Myocyte (in vitro differentiated cells): ENCODE measurements at regions not wholly inside any gene's neighbourhood (a gene's known extent, or its start where the extent isn't known, plus 50 kb on each side); places are given as distances from the start of the nearest gene placed in this dataset.

Experiments used
- DNase-seq: peaks from one replicate; pipeline ENCODE4 v3.0.0-alpha.2; 2012; ENCODE audit warnings: low read depth

DNA sequence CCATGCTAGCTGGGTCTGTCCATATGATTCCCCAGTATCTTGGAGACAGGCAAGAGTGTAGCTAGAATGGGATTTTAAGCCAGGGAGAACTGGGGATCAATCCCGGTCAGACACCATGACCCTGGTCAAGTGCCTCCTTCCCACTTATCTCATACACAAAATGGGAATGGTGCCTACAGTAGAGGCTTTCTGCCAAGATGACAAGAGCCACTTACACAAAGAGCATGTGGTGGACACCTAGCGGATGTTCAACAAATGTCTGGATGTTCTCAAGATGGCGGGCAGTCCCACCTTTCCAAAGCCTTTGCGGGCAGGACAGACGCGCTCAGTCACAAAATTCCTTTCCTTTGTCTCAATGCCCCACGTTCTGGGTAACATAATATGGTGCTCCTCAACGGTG is 57.3 kb downstream of the MAF start:
- DNase-seq, result no peak

DNA sequence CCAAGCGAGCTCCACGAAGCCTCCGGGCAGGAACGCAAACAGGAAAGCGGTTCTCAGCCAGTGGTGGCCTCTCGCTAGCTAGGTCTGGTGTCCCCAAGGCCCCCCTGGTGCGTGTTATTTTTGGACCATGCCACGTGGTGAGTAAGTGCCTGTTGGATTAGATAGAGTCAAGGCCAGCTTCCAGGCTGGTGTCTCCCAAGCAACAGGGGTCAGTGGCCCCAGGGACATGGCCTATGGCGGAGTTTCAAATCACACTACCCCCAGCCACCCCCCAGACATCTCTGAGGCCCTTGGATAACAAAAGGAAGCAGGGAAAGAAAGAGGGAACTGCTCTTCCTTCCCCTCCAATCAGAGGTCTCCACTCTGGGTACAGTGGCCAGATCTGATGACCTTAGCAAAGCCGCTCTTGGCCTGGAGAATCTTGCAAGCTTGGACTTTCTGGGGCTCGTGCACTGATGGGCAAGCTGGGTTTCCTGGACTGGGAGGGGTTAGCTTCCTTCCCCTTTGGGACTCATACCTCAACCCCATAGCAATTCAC is 58.2 kb downstream of the MAF start:
- no peak for DNase-seq

DNA sequence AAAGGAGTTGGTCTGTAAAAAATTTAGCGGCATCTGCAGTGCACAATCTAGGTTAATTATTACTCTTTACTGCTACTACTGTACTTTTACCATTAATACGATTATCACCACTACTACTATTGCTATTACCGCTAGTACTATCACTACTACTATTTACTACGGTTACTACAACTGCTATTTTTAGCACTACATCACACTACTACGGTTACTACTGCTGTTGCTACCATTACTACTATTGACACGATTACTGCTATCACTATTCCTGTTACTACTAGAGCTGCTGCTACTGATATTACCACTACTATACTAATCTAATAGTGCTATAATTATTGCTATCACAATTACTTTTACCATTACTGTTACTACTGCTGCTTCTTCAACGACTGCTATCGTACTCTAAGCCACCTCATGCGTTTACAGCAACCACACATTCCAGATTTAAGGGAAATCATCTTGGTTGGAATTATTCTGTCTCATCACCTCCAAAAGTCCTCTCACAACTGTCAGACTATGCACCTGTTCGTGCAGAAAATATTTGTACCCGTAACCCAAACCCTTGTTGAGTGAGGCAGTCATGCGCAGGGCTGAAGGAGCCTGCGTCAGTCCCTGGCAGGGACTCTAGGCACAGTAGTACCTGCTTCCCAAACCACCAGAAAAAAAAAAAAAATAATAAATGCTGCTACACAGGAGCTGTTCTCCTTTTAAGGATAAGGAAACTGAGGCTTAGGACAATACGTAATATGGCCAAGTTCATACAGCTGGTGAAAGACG is 59.5 kb downstream of the MAF start:
- no peak for DNase-seq

DNA sequence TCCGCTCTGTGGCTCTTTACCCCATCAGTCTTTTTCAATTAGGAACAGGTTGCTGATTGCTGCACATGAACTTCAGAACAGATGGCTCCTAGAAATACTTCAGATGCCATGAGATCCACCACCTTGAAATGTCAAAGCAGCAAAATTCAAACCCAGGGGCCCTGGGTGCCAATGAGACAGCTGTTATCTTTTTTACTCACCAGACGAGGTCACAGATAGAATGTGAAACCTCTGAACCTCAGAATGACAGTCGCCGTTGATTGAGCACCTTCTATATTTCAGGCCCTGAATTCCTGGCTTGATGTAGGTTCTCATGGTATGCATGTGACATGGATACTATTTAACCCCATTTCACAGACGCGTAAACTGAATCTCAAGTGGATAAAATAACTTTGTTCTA is 63.0 kb downstream of the MAF start:
- no peak for DNase-seq

DNA sequence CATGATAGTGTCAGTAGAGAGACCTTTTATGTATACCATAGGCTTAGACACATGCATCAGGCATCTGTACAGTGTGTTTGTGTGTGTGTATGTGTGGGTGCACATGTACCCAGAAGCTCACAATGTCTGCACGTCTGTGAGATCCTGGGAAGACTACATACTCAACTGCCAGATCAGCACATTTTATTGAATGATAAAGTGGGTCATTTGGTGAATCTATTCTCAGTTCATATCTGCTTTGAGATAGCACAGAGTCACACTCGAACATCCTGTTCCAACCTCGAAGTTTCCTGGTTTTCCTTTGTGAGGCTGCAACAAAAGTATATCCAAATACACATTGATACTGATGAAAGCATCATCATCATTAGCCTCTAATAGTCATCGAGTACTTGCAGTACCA is 63.6 kb downstream of the MAF start:
- no peak for DNase-seq

DNA sequence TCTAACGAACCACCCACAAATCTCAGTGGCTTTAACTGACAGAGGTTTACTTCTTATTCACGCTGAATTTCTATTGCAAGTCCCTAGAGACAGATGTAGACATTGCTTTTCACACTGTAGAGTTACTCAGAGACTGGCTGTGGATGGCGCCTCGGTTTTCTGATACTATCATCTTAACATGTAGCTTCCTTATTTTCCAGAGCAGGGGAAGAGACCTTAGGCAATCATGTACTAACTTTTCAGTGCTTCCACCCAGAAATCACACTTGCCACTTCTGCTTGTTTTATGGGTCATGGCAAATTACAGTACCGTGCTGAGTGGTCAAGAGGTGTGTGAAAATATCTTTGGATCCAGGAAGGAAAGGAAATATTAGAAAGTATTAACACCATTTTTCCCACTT is 65.4 kb downstream of the MAF start:
- DNase-seq, result no peak

DNA sequence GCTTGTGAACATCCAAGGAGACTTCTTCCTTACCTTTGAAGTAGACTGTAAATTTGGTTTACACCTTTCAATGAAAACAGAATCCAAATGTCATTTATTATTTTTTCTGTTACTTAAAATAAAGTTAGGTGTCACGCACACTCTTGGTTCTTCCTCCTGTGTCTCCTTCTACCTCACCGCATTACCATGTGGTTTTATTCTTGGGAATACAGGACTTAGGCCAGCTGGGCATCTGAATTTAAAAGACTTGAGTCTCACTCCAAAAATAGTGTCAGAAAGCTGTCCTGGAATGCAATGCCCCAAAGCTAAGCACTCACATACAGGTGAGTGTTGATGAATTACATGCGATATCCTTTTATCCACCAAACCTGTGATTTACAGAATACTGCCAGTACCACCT is 66.4 kb downstream of the MAF start:
- DNase-seq, result no peak

DNA sequence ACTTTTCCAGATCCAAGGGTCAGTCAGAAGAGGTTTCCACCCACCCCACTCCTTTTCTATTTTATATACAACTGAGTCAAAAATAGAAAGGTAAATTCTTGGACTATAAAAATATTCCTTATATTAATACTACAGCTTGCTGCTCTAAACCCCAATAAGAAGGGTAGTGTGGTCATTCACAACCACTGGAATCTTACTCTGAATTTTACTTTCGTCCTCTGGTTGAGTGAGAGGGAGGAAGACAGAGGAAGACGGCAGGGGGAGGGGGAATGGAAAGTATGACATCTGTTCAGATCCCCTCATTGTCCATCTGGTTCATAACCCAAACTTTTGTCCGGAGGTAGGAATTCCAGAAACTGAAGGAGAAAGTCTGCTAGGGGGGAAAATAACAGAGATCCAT is 67.2 kb downstream of the MAF start:
- DNase-seq, result peak; percentile 12

DNA sequence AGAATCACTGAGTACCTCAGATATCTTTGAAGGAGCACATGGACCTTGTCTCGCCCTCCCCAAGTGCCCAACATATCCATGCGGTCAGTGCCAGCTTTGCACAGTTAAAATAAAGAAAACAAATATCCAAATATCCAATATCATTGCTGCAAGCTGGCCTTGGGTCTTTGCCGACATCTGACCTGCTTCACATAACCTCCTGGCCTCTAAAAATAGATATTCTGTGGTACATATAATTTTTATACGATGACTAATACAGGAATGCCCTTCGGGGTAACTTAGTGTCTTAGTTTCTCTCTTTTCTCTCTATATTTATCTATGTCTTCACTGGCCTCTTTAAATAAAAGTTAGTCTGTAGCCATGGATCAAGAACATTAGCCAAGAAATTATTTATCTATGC is 67.8 kb downstream of the MAF start:
- peak; percentile 54 for DNase-seq

DNA sequence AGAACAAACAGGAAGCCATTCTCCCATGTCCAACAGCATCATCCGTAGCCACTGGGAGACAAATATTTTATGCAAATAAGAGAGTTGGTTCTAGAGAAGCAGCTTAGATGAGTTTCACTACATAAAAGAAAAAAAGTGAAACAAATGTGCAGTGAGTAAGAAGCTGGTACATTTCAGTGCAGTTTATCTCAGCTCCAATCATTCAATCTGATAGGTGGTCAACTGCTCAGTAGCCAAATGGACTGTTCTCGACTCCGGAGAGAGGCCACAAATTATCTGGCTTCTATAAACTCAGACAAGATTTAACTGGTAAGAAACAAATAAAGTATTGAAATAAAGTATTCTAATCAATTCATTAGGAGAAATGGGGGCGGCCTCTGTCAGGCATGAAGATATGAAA is 68.3 kb downstream of the MAF start:
- no peak for DNase-seq

DNA sequence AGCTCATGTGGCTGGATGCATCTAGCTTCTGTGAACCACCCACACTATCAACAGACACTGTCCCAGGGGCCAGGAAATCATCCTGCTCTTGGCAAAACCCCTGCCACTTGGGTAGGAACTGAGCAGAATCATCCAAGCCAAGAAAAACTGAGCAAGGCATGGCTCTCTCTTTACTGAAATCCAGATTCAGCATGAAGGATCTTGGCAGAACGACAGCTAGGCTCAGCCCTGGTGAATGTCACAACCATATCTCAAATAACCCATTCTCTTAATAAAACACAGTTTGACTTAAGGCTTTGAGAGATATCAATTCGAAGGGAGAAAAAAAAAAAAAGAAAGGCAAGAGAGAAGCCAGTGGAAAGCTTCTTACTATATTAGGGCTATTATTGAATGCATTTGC is 72.2 kb downstream of the MAF start:
- DNase-seq, result no peak

DNA sequence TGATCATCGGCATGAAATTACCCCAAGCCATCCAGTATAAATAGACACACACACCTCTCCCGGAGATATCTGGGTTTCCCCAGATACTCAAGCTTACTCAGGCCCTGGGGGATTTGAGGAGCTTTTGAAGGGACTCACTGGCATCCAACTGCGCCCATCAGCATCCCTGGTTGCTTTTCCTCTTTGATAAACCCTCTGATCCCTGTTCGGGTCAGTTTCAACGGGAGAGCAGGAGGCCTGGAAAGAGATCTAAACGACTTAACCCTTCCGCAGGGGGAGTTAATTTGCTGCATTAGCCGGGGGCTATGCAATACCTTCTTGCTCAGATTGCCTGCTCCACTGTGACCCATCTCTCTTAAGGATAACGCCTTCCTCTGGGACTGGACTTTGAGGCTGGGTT is 76.6 kb downstream of the MAF start:
- no peak for DNase-seq

DNA sequence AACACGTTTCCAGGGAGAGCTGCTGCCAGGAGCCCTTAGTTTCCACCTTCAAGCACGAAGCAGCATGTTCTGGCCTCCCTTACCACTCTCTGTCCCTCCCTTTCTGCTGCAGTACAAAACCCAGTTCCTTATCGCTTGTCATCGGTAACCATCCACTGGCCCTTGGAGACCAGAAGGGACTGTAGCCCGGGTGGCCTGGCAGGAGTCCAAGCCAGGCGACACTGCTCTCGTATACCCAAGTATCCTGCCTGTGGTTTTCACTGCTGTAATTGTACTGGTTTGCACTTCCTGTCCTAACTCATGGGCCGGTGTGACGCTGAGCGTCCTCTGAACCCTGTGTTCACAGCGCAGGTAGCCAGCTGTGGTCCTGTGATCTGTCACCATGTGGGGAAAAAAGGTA is 81.1 kb downstream of the MAF start:
- DNase-seq, result no peak

DNA sequence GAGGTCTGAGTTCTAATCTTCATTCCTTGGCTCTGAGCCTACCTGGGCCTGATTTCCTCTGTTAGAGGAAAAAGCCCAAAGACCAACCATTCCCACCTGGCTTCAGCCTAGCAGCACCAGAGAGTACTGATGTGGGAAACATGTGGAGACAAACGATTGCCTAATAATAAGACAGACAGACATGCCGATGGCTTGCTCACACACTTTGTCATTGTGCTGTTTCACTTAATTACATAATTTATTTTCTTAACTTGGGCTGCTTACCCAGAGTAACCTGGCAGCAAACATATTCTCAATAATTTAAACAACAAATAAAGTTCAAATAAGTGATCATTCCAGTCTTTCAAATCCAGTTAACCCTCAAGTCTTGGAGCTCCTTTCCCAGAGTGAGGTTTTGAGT is 83.4 kb downstream of the MAF start:
- DNase-seq, result no peak

DNA sequence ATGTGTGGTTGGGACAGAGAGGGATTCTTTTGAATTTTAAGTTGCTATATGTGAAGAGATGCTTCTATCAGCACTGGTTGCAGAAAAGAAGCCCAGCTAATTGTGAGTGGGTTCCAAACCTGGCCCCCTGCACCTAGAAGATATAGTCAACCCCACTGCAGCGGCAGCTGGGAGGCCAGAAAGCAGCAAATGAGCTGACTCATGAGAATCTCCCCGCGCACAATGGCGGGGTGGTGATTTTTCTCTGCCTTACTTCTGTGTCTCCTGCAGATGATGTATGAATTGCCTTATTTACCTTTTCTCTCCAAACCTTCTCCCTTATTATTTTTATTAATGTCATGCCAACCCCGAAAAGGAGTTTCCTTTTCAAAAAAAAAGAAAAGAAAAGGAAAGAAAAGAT is 89.7 kb downstream of the MAF start:
- DNase-seq, result no peak

DNA sequence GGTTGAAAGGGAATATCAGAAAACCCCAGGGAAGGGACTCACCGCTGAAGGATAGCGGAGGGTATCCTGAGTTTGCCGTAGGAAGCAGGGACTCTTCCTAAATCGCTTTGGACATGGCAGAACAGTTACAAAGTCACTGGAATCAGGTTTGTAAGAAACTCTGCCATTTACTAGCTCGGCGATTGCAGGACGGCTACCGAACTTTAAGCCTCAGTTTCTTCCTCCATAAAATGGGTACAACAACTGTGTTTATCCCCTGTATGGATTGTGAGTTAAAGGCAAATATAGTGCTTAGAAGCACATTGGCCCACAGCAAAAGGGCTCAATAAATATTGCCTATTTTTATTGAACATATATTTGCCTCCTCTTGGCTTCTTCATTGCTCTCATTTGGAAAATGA is 90.6 kb downstream of the MAF start:
- DNase-seq, result no peak

DNA sequence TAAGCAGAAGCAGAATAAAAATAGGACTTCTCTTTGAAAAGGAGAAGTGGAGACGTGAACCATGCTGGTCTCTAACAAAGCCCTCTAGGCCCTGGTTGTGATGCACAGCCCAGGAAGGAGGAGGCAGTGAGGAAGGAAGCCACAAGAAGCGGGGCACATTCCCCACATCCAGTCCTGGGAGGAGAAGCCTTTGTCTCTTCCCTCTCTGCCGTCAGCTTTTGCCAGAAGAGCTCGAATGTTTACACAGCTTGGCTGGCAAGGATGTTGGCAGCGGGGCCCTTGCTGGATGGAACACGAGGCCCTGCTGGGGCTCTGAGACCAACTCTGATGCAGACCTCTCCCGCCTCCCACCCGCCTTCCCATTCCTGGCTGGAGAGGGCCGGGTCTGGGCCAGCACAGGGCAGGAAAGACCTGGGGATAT is 91.3 kb downstream of the MAF start:
- DNase-seq, result no peak

DNA sequence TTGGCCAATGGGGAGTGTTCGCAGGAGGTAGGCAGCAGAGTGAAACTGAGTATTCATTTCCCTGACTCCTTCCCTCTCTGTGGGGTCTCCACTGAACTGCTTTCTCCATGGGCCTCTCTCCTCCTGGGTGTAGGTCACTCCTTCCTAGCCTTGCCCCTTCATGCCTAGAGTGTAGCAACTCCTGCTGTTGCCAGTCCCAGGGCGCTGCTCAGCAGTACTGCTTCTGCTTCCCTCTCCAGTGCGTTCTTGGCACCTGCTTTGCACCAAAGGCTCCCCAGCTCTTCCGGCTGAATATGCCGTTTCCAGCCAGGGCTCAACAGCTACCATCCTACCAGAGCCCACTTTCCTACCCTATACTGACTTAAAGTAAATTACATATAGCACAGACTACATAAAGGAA is 92.2 kb downstream of the MAF start:
- no peak for DNase-seq

DNA sequence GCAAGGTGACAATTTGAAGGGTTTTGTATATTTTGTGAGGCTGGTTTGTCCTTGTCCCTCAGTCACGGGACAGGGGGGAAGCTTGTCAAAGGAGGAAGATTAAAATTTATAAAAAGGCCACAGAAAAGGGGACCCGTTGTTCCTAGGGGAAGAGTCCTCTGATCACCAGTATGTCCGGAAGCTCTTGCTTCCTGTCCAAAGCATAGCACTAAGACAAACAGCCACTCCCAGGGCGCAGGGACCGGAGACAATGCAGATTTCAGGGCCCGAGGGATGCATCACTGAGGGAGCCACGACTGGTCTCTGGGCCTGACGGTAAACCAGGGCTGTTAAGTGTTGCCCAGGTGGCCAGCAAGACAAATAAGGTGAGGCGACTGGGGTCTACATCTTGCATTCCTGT is 95.2 kb downstream of the MAF start:
- no peak for DNase-seq

DNA sequence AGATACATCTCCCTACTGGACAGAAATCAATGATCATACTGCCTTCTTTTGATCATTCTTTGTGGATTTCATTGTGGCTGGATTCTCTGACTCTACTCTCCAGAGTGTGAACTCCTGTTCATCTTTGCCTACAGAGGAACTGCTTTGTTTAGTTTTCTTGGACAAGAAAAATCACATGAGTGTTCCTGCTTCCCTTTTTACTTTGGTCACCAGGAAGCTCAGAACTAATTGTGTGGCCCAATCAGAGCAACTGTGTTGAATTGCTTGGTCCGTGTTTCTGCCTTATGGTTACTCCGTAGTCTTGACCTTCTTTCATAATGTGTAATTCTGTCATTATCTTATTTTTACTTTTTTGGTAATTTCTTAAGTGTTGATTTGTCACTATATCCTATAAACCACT is 97.0 kb downstream of the MAF start:
- no peak for DNase-seq

DNA sequence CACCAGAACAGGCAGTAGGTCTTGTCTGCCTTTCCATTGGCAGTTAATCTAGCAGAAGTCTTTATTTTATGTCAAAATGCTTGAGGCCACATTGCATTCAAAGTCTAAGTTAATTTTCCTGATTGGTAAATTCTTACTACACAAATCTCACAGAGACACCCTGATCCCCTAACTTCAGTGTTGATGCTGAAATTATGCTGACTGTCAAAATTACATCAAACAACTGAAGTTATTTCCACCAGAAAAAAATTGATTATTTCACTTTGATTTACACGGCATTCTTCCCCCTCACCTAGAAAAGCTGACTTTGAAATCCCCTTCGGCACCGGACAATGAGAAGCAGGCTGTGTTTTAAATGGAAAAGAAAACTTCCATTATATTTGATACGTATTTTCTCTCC is 99.1 kb downstream of the MAF start:
- no peak for DNase-seq

DNA sequence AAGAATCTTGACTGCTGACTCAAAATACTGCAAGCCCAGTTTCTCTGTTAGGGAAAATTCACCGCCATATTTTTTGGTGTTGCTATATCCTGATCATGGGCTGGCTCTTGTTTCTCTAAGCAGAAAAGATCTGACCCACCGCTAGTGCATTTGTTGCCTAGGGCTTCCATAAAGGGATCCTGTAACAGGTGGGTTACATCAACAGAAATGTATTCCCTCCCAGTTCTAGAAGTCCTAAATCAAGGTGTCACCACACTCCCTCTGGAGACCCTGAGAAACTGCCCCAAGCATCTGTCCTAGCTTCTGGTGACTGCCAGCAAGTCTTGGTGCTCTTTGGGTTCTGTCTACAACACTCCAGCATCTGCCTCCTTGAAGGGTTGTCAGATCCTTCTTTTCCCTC is 99.7 kb downstream of the MAF start:
- no peak for DNase-seq

DNA sequence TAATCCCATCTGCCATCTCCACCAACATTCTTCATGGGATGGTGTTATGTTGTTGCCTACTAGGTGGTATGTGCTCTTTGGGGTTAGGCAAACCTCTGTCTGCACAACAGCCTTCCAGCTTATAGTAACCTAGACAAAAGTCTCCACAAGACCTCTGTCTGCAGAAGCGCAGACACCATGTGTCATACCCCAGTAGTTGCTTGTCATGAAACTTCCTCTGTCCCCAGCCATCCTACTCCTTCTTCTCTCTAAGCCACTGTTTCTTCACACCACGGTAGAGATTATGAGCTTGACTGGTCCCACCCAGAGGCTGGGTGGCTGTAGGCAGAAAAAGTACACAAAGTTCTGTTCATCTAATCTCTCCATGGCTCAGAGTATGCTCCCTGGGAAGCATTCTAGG is 100.3 kb downstream of the MAF start:
- no peak for DNase-seq

DNA sequence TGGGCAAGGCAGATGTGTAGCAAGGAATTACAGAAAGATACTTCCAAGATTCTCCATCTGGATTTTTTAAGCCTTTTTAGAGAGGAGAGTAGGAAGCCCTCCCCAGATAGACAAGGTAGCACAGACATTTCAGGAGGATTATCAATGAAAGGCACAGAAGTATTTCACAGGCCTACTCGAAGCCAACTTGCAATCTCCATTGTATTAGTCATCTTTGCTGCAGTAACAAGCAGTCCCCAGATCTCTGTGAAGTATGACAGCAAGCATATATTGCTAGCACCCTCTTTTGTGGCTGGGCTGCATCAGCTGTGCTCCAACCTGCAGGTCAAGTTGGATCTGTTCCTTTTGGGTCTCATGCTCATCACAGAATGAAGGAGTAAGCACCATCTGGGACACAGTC is 101.6 kb downstream of the MAF start:
- DNase-seq, result no peak
